ENCODE measurements at regions not wholly inside any gene's neighbourhood (a gene's known extent, or its start where the extent isn't known, plus 50 kb on each side); places are given as distances from the start of the nearest gene placed in this dataset.

- H3K4me3 ChIP-seq (ENCODE audit: low read depth, low read length) = no peak overlapping the region
- TF ChIP-seq MYC (IDR thresholded peaks at IDR 0.05; ENCODE audit: low read depth, low read length) (no peak), POLR2A (IDR thresholded peaks at IDR 0.05; ENCODE audit: extremely low read depth, insufficient read length) (no peak)
- TF ChIP-seq, protein P1, sequence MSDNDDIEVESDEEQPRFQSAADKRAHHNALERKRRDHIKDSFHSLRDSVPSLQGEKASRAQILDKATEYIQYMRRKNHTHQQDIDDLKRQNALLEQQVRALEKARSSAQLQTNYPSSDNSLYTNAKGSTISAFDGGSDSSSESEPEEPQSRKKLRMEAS (IDR thresholded peaks at IDR 0.05; ENCODE audit: low read depth, low read length) = no peak
- DNase-seq (ENCODE audit: low read depth) = no peak
Measured at GRCh38 chr5:136793300-136793699, 428.0 kb upstream of the TRPC7 start.

DNA sequence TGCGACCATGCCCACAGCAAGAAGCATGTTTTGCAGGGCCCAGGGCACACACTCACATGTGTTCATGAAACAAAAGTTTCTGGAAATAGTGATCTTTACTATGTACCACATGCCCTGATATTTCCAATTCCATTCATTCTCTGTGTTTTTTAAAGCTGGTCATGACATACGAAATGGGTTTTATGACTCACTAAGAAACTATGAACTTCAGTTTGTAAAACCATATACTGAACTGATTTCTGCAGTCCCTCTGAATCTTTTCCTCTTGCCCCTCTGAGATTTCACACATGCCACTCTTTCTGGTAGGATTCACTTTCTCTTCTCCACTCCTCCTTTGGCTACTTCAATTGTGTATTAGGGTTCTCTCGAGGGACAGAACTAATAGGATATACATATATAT, 416.1 kb upstream of the TRPC7 start:
- no peak for DNase-seq (ENCODE audit: low read depth)
- no peak overlapping the region for H3K4me3 ChIP-seq (ENCODE audit: low read depth, low read length)
- TF ChIP-seq, protein P1 (IDR thresholded peaks at IDR 0.05; ENCODE audit: low read depth, low read length) = no peak
- TF ChIP-seq POLR2A (IDR thresholded peaks at IDR 0.05; ENCODE audit: extremely low read depth, insufficient read length) (no peak), MYC (IDR thresholded peaks at IDR 0.05; ENCODE audit: low read depth, low read length) (no peak)
- TF ChIP-seq, protein P2, sequence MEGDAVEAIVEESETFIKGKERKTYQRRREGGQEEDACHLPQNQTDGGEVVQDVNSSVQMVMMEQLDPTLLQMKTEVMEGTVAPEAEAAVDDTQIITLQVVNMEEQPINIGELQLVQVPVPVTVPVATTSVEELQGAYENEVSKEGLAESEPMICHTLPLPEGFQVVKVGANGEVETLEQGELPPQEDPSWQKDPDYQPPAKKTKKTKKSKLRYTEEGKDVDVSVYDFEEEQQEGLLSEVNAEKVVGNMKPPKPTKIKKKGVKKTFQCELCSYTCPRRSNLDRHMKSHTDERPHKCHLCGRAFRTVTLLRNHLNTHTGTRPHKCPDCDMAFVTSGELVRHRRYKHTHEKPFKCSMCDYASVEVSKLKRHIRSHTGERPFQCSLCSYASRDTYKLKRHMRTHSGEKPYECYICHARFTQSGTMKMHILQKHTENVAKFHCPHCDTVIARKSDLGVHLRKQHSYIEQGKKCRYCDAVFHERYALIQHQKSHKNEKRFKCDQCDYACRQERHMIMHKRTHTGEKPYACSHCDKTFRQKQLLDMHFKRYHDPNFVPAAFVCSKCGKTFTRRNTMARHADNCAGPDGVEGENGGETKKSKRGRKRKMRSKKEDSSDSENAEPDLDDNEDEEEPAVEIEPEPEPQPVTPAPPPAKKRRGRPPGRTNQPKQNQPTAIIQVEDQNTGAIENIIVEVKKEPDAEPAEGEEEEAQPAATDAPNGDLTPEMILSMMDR (IDR thresholded peaks at IDR 0.05; ENCODE audit: low read depth, low read length) = no peak

GRCh38 chr5:136780518-136780917, 415.2 kb upstream of the TRPC7 start:
- TF ChIP-seq, protein P1 (IDR thresholded peaks at IDR 0.05; ENCODE audit: low read depth, low read length) = no peak
- peak; percentile 4 for DNase-seq (ENCODE audit: low read depth)
- no peak overlapping the region for H3K4me3 ChIP-seq (ENCODE audit: low read depth, low read length)

GRCh38 chr5:136776022-136776927, 410.9 kb upstream of the TRPC7 start:
- no peak for DNase-seq (ENCODE audit: low read depth)
- no peak for TF ChIP-seq POLR2A (IDR thresholded peaks at IDR 0.05; ENCODE audit: extremely low read depth, insufficient read length)
- TF ChIP-seq, protein P2 (IDR thresholded peaks at IDR 0.05; ENCODE audit: low read depth, low read length) = no peak
- TF ChIP-seq MYC (IDR thresholded peaks at IDR 0.05; ENCODE audit: low read depth, low read length) = no peak
- TF ChIP-seq, protein P1 (IDR thresholded peaks at IDR 0.05; ENCODE audit: low read depth, low read length) = no peak
- H3K4me3 ChIP-seq (ENCODE audit: low read depth, low read length) = no peak overlapping the region

- no peak overlapping the region for H3K4me3 ChIP-seq (ENCODE audit: low read depth, low read length)
- no peak for DNase-seq (ENCODE audit: low read depth)
- no peak for TF ChIP-seq MYC (IDR thresholded peaks at IDR 0.05; ENCODE audit: low read depth, low read length)
- TF ChIP-seq, protein P1 (IDR thresholded peaks at IDR 0.05; ENCODE audit: low read depth, low read length) = no peak
- no peak for TF ChIP-seq POLR2A (IDR thresholded peaks at IDR 0.05; ENCODE audit: extremely low read depth, insufficient read length)
- TF ChIP-seq, protein P2 (IDR thresholded peaks at IDR 0.05; ENCODE audit: low read depth, low read length) = no peak
Measured at GRCh38 chr5:136772491-136772890, 407.1 kb upstream of the TRPC7 start.

DNA sequence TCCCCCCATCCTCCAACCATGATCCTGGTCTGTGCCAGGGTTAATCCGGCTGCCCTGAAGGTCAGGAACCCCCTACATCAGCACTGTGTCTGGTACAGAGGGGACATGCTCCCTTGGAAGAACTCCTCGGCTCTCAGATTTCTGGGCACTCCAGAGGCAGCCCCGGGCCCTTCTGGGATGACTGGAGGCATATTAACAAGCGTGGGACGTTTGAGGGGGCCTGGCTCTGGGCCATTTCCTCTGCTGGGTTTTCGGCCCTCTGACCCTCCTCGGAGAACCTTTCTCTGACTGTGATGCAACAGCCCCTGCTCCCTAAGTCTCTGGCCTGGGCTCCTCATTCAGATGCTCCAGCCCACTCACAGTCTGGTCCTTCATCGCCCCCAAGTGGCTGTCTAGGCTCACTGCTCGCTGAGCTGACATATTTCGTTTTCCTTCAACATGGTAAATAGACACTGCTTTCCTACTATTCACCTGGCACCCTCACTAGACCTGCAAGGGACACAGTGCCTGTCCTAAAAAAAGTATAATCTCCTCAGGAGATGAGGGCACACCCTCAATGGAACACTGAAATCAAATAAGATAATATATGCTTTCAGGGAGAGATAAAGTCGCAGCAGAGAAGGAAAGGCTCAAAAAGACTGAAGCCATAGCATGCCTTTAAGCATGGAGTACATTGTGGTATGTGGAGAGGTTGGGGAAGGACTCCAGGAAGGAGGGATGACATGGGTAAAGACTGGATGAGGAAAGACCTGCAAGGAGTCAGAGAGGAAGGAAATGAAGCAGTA, 404.7 kb upstream of the TRPC7 start:
- no peak for TF ChIP-seq MYC (IDR thresholded peaks at IDR 0.05; ENCODE audit: low read depth, low read length)
- TF ChIP-seq, protein P2 (IDR thresholded peaks at IDR 0.05; ENCODE audit: low read depth, low read length) = peak; percentile 85
- peak; percentile 71 for DNase-seq (ENCODE audit: low read depth)
- no peak overlapping the region for H3K4me3 ChIP-seq (ENCODE audit: low read depth, low read length)

Data from NB4 (cell line).